ENCODE measurements at regions not wholly inside any gene's neighbourhood (a gene's known extent, or its start where the extent isn't known, plus 50 kb on each side); places are given as distances from the start of the nearest gene placed in this dataset.

DNA sequence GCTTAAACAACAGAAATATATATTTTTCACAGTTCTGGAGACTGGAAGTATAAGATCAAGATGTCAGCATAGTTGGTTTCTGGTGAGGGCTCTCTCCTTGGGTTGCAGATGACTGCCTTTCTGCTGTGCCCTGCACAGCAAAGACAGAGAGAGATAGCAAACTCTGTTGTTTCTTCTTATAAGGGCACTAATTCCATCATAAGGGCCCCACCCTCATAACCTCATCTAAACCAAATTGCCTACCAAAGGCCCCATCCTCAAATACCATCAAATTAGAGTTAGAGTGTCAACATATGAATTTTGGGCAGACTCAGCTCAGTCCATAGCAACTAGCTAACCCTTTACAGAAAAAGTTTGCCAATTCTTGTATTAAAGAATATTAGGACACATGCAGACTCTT lies 94.0 kb upstream of the TLK1 start:
- ChIA-PET POLR2A (ENCODE audit: unreplicated experiment) (no interaction called here), CTCF (no interaction called here)
- no peak overlapping the region for H2AFZ ChIP-seq (replicated peaks; ENCODE audit: low read length, poor library complexity)
- no peak overlapping the region for H4K5ac ChIP-seq (ENCODE audit: low read depth, low read length)
- H3K14ac ChIP-seq (replicated peaks; ENCODE audit: low read depth, low read length): no peak overlapping the region
- no peak overlapping the region for H2BK5ac ChIP-seq (ENCODE audit: low read depth, low read length, poor library complexity, severe bottlenecking)
- no peak overlapping the region for H3K18ac ChIP-seq (ENCODE audit: low read depth, low read length)
- H2AK9ac ChIP-seq (replicated peaks; ENCODE audit: low read depth, low read length, poor library complexity): no peak overlapping the region
- H3K27me3 ChIP-seq (ENCODE audit: control insufficient read depth, insufficient read depth, low read length): no peaks in the 10 kb centered on the region
- ATAC-seq (ENCODE audit: low read depth) (no peak), DNase-seq (no peak)
- no peaks in the 10 kb centered on the region for H3K4me1 ChIP-seq (ENCODE audit: control insufficient read depth, insufficient read depth, low read length)
- no peaks in the 10 kb centered on the region for H3K79me1 ChIP-seq (ENCODE audit: low read depth in 1 of 2, low read length in 2 of 2)
- no peaks in the 10 kb centered on the region for H3K36me3 ChIP-seq (ENCODE audit: control insufficient read depth, insufficient read depth, low read length)
- no peak overlapping the region for H3K4me2 ChIP-seq (ENCODE audit: low read depth, low read length)
- no peak overlapping the region for H3K9ac ChIP-seq (ENCODE audit: low read depth, low read length)
- in situ Hi-C loops (cut with MboI; ENCODE audit: low sequenced_read_pairs): no loop called here
- no peak overlapping the region for H4K8ac ChIP-seq (ENCODE audit: low read depth in 2 of 2, low read length in 2 of 2)
- H2BK20ac ChIP-seq (ENCODE audit: low read depth, low read length): no peak overlapping the region
- no TSS peak for BruUV-seq (replicated peaks)
- no peak overlapping the region for H3K4ac ChIP-seq (ENCODE audit: low read depth, low read length)
- dilution Hi-C loops (cut with HindIII; ENCODE audit: low sequenced_read_pairs, unreplicated experiment): no loop called here
- H4K20me1 ChIP-seq (ENCODE audit: insufficient read depth, low read length): no peaks in the 10 kb centered on the region
- TF ChIP-seq BHLHE40 (IDR thresholded peaks at IDR 0.05; ENCODE audit: low read depth, low read length) (no peak), RAD21 (IDR thresholded peaks at IDR 0.05; ENCODE audit: low read length) (no peak), CTCF (conservative IDR thresholded peaks at IDR 0.05; ENCODE audit: low read depth, low read length) (no peak), POLR2A (IDR thresholded peaks at IDR 0.05; ENCODE audit: low read depth, low read length) (no peak), RFX5 (IDR thresholded peaks at IDR 0.05; ENCODE audit: low read depth, low read length) (no peak)
- TF ChIP-seq, protein P1, sequence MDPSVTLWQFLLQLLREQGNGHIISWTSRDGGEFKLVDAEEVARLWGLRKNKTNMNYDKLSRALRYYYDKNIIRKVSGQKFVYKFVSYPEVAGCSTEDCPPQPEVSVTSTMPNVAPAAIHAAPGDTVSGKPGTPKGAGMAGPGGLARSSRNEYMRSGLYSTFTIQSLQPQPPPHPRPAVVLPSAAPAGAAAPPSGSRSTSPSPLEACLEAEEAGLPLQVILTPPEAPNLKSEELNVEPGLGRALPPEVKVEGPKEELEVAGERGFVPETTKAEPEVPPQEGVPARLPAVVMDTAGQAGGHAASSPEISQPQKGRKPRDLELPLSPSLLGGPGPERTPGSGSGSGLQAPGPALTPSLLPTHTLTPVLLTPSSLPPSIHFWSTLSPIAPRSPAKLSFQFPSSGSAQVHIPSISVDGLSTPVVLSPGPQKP (IDR thresholded peaks at IDR 0.05; ENCODE audit: borderline replicate concordance, low read depth, low read length): no peak
- no peak overlapping the region for H3K23ac ChIP-seq (ENCODE audit: low read depth, low read length)
- H4K91ac ChIP-seq (ENCODE audit: insufficient read depth, low read depth, low read length): no peak overlapping the region
- H3K9me1 ChIP-seq (ENCODE audit: insufficient read depth, low read length): no peaks in the 10 kb centered on the region
- H2BK120ac ChIP-seq (ENCODE audit: low read depth, low read length): no peak overlapping the region
- no peak overlapping the region for H3K4me3 ChIP-seq (ENCODE audit: insufficient read depth, low read depth, low read length)
- H3K9me3 ChIP-seq (ENCODE audit: control insufficient read depth, insufficient read depth, low read length): peaks cover 2% of the 10 kb centered on the region; the same call in 1 of the 2 replicates
- H3K27ac ChIP-seq (ENCODE audit: insufficient read depth, low read length): no peak overlapping the region
- no peak overlapping the region for H2BK15ac ChIP-seq (ENCODE audit: low read depth, low read length)
- H2AK5ac ChIP-seq (ENCODE audit: low read depth, low read length): no peak overlapping the region
- intact Hi-C loops (cut with micrococcal nuclease): no loop called here
- H3K56ac ChIP-seq (ENCODE audit: extremely low read depth, insufficient read depth, low read length): no peak overlapping the region

Measured in IMR-90 (cell line).